Upper lobe of right lung (tissue), 1 donor: ENCODE measurements at regions not wholly inside any gene's neighbourhood (a gene's known extent, or its start where the extent isn't known, plus 50 kb on each side); places are given as distances from the start of the nearest gene placed in this dataset.
"Not testable (repeated sequence)": the region's sequence is repeated elsewhere in the genome, so short reads cannot be mapped to it uniquely, and the experiment has no call there.

Experiments
- ATAC-seq: fragments of 200-7000 bp; cut with Tn5 transposase; one replicate; pipeline ENCODE4 v1.9.1; 2020; ENCODE audit warnings: mild to moderate bottlenecking, moderate library complexity
- DNase-seq: peaks from one replicate; pipeline ENCODE4 v3.0.0-alpha.2; 2020
- H3K27ac ChIP-seq: fragments of 200-600 bp; one replicate; pipeline ENCODE4 v1.8.0; 2022
- H3K27me3 ChIP-seq: fragments of 200-600 bp; one replicate; pipeline ENCODE4 v1.8.0; 2022; ENCODE audit warnings: mild to moderate bottlenecking
- H3K36me3 ChIP-seq: fragments of 200-600 bp; one replicate; pipeline ENCODE4 v1.8.0; 2022
- H3K4me1 ChIP-seq: fragments of 200-600 bp; one replicate; pipeline ENCODE4 v1.8.0; 2022
- H3K4me3 ChIP-seq: fragments of 200-600 bp; one replicate; pipeline ENCODE4 v1.8.0; 2022; ENCODE audit warnings: mild to moderate bottlenecking
- H3K9me3 ChIP-seq: fragments of 200-600 bp; one replicate; pipeline ENCODE4 v1.8.0; 2022
- CTCF ChIP-seq: fragments of 200-600 bp; IDR thresholded peaks from one replicate; pipeline ENCODE4 v1.8.0; 2022; ENCODE audit warnings: antibody characterized with exemption
- intact Hi-C: fragments of 100-400 bp; cut with DNase I; formaldehyde crosslinking; loops from one replicate; pipeline ENCODE4 v1.11.0; 2022
- donor health status: DM: no; HTN: yes; CAD: no; lungs with severe emphysema.

- DNase-seq, H3K36me3 ChIP-seq, H3K9me3 ChIP-seq, H3K4me1 ChIP-seq, H3K27ac ChIP-seq, H3K4me3 ChIP-seq, H3K27me3 ChIP-seq, intact Hi-C loops: not testable (repeated sequence)
- peak; percentile 17 for ATAC-seq
Measured at GRCh38 chr14:105731221-105731985, 205.0 kb downstream of the TMEM121 start.

GRCh38 chr14:105733081-105734065, 207.0 kb downstream of the TMEM121 start:
- Histone ChIP-seq H3K36me3 (no peaks in the 10 kb centered on the region), H3K27me3 (no peaks in the 10 kb centered on the region), H3K4me1 (no peaks in the 10 kb centered on the region), H3K9me3 (no peaks in the 10 kb centered on the region), H3K27ac (no peak overlapping the region), H3K4me3 (no peak overlapping the region)
- ATAC-seq (peak; percentile 4), DNase-seq (no peak)
- intact Hi-C loops = no loop called here
- no peak for TF ChIP-seq CTCF

GRCh38 chr14:105734241-105734640, 207.9 kb downstream of the TMEM121 start:
- peak; percentile 36 for ATAC-seq
- H3K4me3 ChIP-seq, intact Hi-C loops, H3K9me3 ChIP-seq, H3K27ac ChIP-seq, H3K27me3 ChIP-seq, H3K36me3 ChIP-seq, H3K4me1 ChIP-seq, DNase-seq: not testable (repeated sequence)

GRCh38 chr14:105736331-105736730, 209.9 kb downstream of the TMEM121 start:
- H3K4me3 ChIP-seq, H3K27me3 ChIP-seq, H3K9me3 ChIP-seq, intact Hi-C loops, H3K36me3 ChIP-seq, H3K27ac ChIP-seq, H3K4me1 ChIP-seq, DNase-seq, ATAC-seq: not testable (repeated sequence)

- no peak for TF ChIP-seq CTCF
- DNase-seq = no peak
- intact Hi-C loops = no loop called here
- Histone ChIP-seq H3K9me3 (no peaks in the 10 kb centered on the region), H3K27ac (no peak overlapping the region), H3K4me1 (no peaks in the 10 kb centered on the region), H3K36me3 (no peaks in the 10 kb centered on the region), H3K4me3 (no peak overlapping the region), H3K27me3 (no peaks in the 10 kb centered on the region)
- peak; percentile 19 for ATAC-seq
Measured at GRCh38 chr14:105737504-105738246, 211.3 kb downstream of the TMEM121 start.

- no peaks in the 10 kb centered on the region for H3K9me3 ChIP-seq
- H3K4me1 ChIP-seq = no peaks in the 10 kb centered on the region
- ATAC-seq (peak; percentile 12), DNase-seq (no peak)
- intact Hi-C loops = no loop called here
- no peak overlapping the region for H3K27ac ChIP-seq
- H3K4me3 ChIP-seq = no peak overlapping the region
- H3K27me3 ChIP-seq = no peaks in the 10 kb centered on the region
- no peaks in the 10 kb centered on the region for H3K36me3 ChIP-seq
- TF ChIP-seq CTCF = no peak
Measured at GRCh38 chr14:105738638-105739037, 212.3 kb downstream of the TMEM121 start.
